GM21529 (cell line): ENCODE measurements at regions not wholly inside any gene's neighbourhood (a gene's known extent, or its start where the extent isn't known, plus 50 kb on each side); places are given as distances from the start of the nearest gene placed in this dataset.

Experiments
- ATAC-seq: cut with Tn5 transposase; IDR thresholded peaks from one replicate; pipeline ENCODE4 v1.9.1; 2021; ENCODE audit not compliant: unreplicated experiment

DNA sequence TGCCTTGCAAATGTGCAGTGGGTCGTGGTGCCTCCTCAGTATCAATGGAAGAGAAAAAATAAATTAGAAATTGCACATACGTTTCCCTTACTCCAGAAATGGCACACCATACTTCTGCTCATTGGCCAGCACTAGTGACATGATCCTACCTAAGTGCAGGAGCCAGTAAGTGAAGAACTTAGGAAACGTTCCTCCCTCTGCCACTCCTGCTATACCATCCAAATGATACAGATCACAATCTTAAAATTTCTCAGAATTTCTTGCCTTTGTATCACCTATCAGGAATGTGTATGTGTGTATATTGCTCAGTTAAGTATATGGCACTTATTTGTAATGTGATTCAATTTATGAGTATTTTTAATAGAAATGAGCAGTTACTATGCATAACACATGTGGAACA, 237.0 kb upstream of the UBE2E3 start:
- ATAC-seq, result no peak

DNA sequence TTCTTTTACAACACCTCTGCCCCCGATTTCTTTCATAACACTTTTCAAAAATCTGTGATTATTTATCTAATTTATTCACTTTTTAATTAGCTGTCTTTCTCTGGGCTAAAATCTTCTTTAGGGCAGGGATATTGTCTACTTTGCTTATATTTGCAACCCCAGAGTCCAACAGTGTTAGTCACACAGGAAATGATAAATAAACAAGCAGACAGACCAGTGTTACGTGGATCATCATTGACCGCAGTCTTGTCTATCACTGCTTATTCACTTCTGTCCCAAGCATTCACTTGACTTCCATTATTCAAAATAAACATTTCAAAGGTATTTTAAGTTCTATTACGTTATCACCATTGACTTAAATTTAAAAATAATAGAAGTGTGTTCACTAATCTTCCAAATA, 237.6 kb upstream of the UBE2E3 start:
- ATAC-seq, result no peak

DNA sequence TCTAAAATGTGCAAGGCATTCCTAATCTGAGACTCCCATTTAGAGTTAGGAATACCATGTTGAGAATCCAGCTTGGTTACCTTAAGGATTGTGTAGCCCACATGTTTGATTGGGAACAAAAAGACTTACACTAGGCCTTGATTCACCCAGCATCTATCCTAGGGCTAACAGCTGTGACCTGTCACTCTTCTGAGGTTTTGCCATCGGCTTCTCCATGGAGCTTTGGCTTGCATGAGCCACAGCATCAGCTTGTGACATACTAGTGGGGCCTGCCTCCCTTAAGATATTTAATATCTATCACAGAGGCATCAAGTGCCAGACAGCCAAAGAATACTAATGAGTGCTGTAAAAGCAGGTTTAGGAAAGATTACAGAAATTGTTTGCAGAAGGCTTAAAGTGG, 241.3 kb upstream of the UBE2E3 start:
- ATAC-seq, result no peak

DNA sequence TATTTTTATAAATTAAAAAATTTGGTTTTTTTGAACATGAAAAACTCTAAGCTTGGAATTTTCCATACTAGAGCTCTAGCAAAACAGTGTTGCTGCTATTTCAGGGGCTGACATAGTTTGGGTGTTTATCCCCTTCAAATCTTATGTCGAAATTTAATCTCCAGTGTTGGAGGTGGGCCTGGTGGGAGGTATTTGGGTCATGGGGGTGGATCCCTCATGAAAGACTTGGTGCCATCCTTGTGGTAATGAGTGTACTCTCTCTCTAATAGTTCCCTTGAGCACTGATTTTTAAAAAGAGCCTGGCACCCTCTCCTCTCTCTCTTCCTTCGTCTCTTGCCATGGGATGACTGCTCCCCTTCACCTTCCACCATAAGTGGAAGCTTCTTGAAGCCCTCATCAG, 244.6 kb upstream of the UBE2E3 start:
- no peak for ATAC-seq

DNA sequence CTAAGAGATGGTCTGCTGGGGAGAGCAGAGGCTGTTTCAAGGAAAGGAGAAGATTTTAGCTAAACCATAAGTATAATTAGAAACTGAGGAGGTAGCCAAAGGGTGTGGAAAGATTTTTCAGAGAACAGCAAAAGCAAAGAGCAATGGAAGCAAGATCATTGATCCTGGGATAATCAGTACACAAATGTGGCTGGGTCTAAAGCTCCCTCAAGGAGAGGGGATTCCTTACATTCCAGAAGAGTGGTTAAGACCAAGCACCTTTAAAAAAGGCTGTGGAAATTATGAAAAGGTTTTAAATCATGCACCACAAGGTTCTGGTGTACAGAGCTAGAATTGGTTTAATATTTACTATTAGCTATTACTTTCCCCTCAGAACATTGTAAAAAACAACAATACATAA, 246.0 kb upstream of the UBE2E3 start:
- no peak for ATAC-seq

DNA sequence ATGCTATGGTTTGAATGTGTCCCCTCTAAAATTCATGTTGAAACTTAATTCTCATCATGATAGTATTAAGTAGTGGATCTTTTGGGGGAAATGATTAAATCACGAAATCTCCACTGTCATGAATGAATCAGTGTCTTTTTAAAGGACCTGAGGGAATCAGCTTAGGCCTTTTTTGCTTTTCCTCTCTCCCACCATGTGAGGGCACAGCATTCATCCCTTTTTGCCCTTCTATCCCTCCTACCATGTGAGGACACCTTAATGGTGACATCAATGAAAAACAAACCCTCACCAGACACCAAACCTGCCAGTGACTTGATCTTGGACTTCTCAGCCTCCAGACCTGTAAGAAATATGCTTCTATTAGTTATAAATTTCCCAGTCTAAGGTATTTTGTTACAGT, 247.1 kb upstream of the UBE2E3 start:
- ATAC-seq, result no peak

DNA sequence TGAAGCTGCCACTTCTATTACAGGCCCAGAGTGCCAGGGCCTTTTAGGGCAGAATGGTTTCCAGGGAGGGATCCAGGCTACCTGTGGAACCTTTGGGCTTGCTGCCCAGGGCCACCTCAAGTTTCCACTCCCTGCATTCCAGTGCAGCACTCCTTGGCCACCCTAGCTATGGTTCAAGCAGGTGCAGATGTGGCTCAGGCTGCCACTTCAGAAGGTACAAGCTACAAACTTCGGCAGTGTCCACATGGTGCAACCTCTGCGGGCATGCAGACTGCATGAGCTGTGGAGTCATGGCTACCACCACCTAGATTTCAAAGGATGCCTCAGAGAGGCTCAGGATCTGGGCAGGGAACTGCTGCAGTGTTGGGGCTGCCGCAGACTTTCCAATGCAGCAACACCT, 248.1 kb upstream of the UBE2E3 start:
- ATAC-seq, result no peak

DNA sequence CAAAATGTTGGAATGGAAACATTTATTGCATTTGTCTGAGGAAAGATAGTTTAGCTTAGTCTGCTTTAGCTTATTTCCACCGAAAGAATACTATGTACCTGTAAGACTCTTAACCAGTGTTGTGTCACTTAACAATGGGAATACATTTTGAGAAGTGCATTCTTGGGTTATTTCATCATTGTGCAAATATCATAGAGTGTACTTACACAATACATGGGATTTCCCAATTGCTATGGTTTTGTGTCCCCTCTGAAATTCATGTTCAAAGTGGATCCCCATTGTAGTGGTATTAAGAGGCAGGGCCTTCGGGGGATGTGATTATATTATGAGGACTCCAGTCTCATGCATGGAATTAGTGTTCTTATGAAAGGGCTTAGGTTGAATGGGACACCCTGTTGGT, 249.4 kb upstream of the UBE2E3 start:
- no peak for ATAC-seq

DNA sequence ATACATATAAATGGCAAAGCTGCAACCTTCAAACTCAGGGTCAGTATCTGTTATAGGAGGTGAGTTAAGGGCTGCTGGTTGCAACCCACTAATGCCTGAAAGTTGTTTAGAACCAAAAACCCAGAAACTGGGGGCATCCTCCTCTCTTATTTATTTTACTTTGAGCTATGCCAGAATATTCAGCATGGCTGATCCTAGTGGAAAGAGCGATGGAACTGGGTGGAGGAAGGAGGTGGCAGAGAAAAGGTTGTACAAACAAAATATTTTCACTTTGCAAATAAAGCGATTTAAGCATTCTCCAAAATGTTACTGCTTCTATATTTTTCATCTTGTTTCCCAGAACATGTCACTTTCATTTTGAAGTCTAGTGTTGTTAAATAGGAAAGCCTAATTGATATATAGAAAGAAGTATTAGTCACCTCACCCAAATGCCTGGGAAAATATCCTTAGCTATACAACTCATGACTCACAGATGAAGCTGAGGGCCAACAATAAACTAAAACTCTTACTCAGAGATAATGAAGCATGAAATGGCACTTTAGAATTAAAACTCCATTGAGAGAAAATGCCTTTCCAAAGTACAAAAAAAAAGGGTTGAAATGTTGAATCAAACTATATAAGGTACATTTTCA, 251.4 kb upstream of the UBE2E3 start:
- ATAC-seq, result no peak

DNA sequence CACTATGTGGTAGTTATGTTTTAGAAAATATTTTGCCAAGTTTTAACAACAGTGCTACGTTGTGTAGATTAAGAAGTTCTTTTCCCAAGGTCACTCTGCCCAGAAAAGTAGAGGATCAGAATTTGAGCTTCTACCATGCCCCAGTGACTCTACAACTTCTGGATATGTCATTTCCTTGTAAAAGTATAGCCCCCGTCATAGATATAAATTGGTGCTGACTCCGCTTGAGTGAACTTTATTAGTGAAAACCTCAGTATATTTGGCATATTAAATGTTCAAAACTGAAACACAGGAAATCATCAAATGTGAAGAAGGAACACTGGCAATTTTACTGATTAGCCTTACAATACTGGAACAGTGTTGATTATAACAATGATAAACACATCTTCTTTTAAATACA, 256.7 kb upstream of the UBE2E3 start:
- no peak for ATAC-seq

DNA sequence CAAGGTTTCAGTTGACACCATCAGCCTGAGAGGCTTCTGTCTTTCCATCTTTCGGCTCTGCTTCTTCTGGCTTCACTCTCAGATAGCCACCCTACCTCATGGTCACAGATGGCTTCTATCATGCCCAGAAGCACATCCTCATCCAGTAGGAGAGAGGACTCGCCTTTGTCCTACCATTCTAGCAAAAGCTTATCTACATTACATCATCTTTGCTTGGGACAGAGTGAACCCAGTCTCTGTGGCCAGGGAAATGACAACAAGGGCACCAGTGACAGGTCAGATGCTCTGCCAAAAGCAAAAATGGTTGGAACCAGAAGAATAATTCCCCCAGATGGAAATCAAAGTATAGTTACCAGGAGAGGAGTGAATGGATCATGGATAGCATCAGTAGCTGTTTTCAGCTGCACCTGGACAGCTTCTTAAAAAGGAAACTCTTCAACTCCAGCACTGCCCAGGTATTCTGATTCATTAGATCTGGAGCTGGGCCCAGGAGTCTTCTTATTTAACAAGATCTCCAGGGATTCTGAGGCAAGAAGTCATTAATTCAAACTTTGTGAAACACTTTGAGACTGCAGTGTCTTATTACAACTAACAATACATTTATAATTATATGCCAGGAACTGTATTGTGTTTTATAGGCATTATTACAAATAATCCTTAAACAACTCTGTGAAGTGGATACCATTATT, 257.7 kb upstream of the UBE2E3 start:
- no peak for ATAC-seq

DNA sequence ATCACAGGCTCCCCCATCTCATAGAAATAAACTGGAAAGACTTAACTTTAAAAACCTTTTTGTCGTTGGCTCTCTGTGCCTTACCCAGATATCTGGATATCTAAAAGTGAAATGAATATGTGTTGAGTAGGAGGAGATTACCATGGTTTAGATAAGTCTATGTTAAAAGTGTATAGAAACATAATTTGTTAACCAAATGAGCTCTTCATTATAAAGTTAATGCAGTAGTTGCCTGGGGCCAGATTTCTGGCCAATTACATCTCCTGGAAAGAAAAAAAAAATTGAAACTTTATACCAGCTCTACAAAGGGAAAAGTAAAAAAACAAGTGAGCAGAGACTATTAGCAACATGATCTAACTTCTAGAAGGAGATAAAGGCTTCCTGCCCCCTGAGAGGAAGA, 259.6 kb upstream of the UBE2E3 start:
- ATAC-seq, result no peak

DNA sequence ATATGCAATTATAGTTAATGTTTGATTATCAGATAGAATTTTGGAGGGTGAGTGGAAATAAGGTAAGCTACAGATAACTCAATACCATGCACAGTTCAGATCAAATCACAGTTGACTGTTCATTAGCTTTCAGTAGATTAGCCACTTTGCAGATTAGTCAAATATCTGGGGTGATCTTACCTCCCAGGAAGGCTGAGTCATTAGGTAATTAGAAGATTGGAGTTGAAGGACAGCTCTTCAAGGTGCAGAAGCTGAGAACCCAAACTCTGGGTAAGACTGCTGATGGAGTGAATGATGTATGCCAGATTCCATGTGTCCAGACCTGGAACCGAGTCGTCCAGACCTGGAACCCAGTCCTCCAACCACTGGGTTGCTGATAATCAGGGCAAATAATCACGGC, 262.8 kb upstream of the UBE2E3 start:
- ATAC-seq, result no peak

DNA sequence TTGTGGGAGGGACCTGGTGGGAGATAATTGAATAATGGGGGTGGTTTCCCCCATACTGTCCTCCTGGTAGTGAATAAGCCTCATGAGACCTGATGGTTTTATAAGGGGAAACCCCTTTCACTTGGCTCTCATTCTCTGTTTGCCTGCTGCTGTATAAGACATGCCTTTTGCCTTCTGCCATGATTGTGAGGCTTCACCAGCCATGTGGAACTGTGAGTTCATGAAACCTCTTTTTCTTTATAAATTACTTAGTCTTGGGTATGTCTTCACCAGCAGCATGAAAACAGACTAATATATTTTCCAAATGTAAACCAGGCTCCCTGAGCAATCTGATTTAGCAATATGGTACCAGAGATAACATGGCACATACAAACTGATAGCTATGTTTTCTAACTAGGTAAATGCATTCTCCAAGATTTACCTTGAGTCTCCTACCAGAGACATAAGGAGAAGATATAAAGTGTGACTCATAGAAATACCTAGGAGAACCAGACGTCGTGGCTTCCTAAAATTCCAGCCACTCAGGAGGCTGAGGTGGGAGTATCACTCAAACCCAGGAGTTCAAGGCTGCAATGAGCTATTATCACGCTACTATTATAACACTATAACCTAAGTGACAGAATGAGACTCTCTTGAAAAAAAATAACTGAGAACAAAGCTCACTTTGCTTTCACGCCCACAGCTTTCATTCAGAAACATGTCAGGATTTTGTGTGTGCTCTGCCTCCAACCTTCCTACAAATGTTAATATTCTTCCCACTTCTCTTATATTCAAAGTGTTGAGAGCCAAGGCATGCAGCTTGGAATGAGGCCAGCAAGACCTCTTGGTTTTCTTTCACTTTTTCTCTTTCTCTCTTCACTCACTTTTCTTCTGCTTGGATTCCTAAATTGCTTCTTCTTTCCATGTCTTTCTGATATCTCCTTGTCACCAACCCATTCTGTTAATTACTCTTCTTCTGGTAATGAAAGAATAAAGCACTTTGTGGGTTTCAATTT, 263.9 kb upstream of the UBE2E3 start:
- ATAC-seq, result no peak

DNA sequence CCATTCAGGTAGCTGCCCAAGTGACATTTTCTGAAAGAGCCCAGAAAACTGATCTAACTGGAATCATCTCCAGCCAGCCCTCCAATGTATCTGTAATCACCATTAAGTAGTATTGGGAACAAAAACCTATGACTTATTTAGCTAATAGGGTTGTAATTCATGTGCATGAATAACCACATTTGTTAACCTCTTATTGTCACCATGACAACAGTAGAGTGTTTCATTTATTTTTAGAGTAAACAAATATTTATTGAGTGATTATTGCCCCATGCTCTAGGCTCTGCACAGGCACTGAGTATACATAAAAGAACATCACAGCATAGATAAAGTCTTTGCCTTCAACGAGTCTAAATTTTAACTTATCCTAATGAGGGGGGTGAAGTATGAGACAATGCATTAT, 265.4 kb upstream of the UBE2E3 start:
- ATAC-seq, result no peak

DNA sequence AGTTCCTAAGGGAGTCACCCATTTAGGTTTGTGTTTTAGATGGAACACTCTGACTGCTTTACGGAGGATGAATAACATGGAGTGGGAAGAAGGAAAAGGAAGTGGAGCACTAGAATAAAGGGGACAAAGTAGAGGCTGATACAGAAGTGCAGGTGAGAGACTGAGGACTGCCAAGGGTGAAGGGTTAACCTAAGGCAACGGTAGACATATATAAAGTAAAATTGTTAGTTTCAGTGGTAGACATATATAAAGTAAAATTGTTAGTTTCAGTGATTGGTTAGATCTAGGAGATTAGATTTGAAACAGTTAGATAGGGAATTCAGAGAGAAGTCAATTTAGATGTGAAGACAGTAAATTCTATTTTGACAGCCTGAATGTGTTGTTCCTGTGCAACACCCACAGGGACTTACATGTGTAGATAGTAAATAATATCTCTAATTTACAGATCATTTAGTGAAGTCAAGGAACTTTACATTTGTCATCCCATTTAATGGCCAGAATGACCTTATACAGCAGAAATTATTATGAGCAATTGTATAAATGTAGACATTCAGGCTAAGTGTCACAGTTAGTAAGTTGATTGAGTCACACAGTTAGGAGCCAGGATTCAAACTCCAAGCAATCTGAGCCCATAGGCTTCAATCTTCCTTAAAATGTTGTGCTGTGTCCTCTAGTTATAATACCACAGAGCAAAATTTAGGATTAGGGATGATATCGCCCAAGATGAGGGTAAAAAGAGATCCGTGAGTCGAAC, 270.8 kb upstream of the UBE2E3 start:
- no peak for ATAC-seq

DNA sequence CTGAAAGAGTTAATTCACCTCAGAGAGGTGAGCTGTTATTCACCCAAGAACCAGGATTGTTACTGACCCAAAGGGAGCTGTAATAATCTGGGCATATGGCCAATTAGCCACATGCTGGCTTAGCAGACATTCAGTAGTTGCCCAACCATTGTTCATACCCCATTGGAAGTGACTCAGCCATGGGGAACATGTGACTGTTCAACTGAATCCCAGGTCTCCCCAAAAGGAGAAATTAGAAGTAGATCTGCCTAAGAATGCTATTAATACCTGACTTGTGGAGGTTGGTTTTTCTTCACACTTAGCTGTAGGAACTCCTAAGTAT, 272.6 kb upstream of the UBE2E3 start:
- no peak for ATAC-seq

DNA sequence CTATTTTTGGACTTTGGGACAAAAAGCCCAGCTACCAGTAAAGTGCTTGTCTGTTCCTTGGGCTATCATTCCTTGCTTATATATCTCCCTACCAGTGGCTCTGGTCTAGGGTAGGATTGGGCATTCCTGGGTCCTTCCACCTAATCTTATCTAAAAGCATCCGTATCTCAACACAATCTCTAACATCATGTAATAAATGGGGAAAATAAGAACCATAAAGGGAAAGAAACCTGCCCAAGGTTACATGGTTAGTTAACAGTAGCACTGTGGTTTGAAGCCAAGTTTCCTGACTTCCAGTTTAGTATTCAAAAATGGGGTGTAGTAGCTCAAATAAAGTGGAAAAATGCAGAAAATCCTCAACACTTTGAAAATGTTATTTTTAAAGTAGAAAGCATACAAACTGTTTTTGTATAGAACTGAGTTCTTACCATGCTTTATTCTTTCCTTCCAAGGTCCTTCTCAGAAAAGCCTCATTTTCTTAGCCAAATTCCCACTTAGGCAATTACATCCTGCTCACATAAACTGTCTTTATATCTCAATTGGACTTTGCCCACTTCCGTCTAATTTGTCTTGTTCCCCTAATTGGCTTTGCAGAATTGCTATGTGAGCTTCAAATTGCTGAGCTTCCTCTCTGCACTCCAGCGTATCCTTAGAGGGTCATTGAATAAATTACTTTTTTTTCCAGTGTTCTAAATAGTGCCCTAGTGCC, 273.1 kb upstream of the UBE2E3 start:
- no peak for ATAC-seq

DNA sequence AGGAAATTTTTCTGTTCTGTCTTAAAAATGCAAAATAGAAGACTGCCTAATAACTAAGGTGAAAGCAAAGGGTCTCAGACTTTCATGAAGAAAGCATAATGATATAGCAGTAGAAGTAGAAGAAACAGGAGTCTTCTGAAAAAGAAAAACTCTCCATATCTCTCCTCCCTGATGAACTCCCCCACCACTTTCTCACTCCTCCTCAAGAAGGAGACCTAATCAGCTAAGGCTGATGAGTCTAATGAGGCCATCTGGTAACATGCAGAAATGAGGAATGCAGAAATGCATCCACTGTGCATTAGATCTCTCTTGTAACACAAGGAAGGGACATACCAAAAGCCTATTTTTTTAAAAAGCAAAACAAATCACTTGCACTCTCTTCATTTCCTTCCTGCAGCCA, 273.7 kb upstream of the UBE2E3 start:
- ATAC-seq, result no peak

DNA sequence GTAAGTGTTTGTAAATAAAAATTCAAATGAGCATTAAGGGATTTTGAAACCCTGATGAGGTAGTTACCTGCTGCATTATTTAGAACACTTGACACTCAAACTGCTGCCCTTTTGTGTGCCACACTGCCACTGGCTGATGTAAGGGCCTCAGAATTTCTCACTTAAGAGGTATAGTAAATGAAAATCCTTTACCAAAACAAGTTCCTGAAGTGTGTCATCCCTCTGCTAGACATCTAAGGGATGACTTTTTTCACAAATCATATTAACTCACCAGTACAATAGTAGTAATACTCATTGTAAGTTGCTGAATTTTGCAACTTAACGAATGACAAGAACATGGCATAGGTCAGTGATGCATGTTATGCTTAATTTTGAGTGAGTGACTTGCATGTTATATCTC, 274.9 kb upstream of the UBE2E3 start:
- ATAC-seq, result no peak

DNA sequence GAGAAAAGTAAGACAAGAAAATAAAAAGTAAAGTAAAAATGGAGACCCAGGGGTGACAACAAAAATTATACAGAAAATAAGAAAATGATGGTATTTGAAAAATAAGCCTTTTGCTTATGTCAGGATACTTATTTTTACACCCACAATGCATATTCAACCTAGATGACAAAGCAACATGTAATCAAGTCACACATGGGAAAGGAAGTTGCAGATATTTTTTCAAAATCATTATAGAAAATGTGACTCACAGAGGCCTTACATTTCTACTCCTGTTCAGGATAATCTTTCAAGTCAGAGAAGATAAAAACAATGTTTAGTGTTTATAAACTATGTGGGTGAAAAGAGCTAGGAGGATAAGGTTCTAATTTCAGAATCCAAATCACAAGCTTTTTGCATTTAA, 275.3 kb upstream of the UBE2E3 start:
- ATAC-seq, result no peak
